ENCODE measurements at regions not wholly inside any gene's neighbourhood (a gene's known extent, or its start where the extent isn't known, plus 50 kb on each side); places are given as distances from the start of the nearest gene placed in this dataset.

- Histone ChIP-seq H3K36me3 (ENCODE audit: control insufficient read depth, insufficient read depth, low read length, severe bottlenecking) (no peaks in the 10 kb centered on the region), H3K27me3 (replicated peaks; ENCODE audit: control insufficient read depth, insufficient read depth, low read length) (peaks cover 65% of the 10 kb centered on the region), H3K4me3 (ENCODE audit: low read length) (no peak overlapping the region), H3K4me1 (ENCODE audit: control insufficient read depth, insufficient read depth, low read length) (no peaks in the 10 kb centered on the region), H3K9ac (ENCODE audit: low read length) (no peak overlapping the region), H3K9me3 (ENCODE audit: control insufficient read depth, low read length) (no peaks in the 10 kb centered on the region)
- DNase-seq (ENCODE audit: low read depth) = no peak
Observed at GRCh38 chr5:61612431-61612830, 280.4 kb downstream of the ZSWIM6 start.

- Histone ChIP-seq H3K4me1 (ENCODE audit: control insufficient read depth, insufficient read depth, low read length) (no peaks in the 10 kb centered on the region), H3K27me3 (replicated peaks; ENCODE audit: control insufficient read depth, insufficient read depth, low read length) (peaks cover 63% of the 10 kb centered on the region), H3K36me3 (ENCODE audit: control insufficient read depth, insufficient read depth, low read length, severe bottlenecking) (no peaks in the 10 kb centered on the region), H3K9ac (ENCODE audit: low read length) (no peak overlapping the region), H3K4me3 (ENCODE audit: low read length) (no peak overlapping the region), H3K9me3 (ENCODE audit: control insufficient read depth, low read length) (no peaks in the 10 kb centered on the region)
- no peak for DNase-seq (ENCODE audit: low read depth)
Observed at GRCh38 chr5:61613679-61614078, 281.6 kb downstream of the ZSWIM6 start.

GRCh38 chr5:61614606-61615005 is 282.5 kb downstream of the ZSWIM6 start:
- Histone ChIP-seq H3K4me3 (ENCODE audit: low read length) (no peak overlapping the region), H3K27me3 (replicated peaks; ENCODE audit: control insufficient read depth, insufficient read depth, low read length) (peaks cover 56% of the 10 kb centered on the region), H3K36me3 (ENCODE audit: control insufficient read depth, insufficient read depth, low read length, severe bottlenecking) (no peaks in the 10 kb centered on the region), H3K9ac (ENCODE audit: low read length) (no peak overlapping the region), H3K9me3 (ENCODE audit: control insufficient read depth, low read length) (no peaks in the 10 kb centered on the region), H3K4me1 (ENCODE audit: control insufficient read depth, insufficient read depth, low read length) (no peaks in the 10 kb centered on the region)
- DNase-seq (ENCODE audit: low read depth) = no peak

- no peaks in the 10 kb centered on the region for H3K36me3 ChIP-seq (ENCODE audit: control insufficient read depth, insufficient read depth, low read length, severe bottlenecking)
- no peak overlapping the region for H3K4me3 ChIP-seq (ENCODE audit: low read length)
- DNase-seq (ENCODE audit: low read depth) = no peak
- no peak overlapping the region for H3K9ac ChIP-seq (ENCODE audit: low read length)
- H3K9me3 ChIP-seq (ENCODE audit: control insufficient read depth, low read length) = no peaks in the 10 kb centered on the region
- H3K4me1 ChIP-seq (ENCODE audit: control insufficient read depth, insufficient read depth, low read length) = peaks cover 4% of the 10 kb centered on the region
- peaks cover 33% of the 10 kb centered on the region for H3K27me3 ChIP-seq (replicated peaks; ENCODE audit: control insufficient read depth, insufficient read depth, low read length)
Observed at GRCh38 chr5:61617039-61617438, 285.0 kb downstream of the ZSWIM6 start.

- Histone ChIP-seq H3K27me3 (replicated peaks; ENCODE audit: control insufficient read depth, insufficient read depth, low read length) (peaks cover 25% of the 10 kb centered on the region), H3K4me1 (ENCODE audit: control insufficient read depth, insufficient read depth, low read length) (peaks cover 4% of the 10 kb centered on the region), H3K36me3 (ENCODE audit: control insufficient read depth, insufficient read depth, low read length, severe bottlenecking) (no peaks in the 10 kb centered on the region), H3K9ac (ENCODE audit: low read length) (no peak overlapping the region), H3K9me3 (ENCODE audit: control insufficient read depth, low read length) (no peaks in the 10 kb centered on the region), H3K4me3 (ENCODE audit: low read length) (no peak overlapping the region)
- no peak for DNase-seq (ENCODE audit: low read depth)
Observed at GRCh38 chr5:61617995-61618525, 286.0 kb downstream of the ZSWIM6 start.

- Histone ChIP-seq H3K27me3 (replicated peaks; ENCODE audit: control insufficient read depth, insufficient read depth, low read length) (peaks cover 20% of the 10 kb centered on the region), H3K36me3 (ENCODE audit: control insufficient read depth, insufficient read depth, low read length, severe bottlenecking) (no peaks in the 10 kb centered on the region), H3K4me1 (ENCODE audit: control insufficient read depth, insufficient read depth, low read length) (peaks cover 4% of the 10 kb centered on the region), H3K9ac (ENCODE audit: low read length) (no peak overlapping the region), H3K4me3 (ENCODE audit: low read length) (no peak overlapping the region), H3K9me3 (ENCODE audit: control insufficient read depth, low read length) (no peaks in the 10 kb centered on the region)
- DNase-seq (ENCODE audit: low read depth) = no peak
Observed at GRCh38 chr5:61618577-61618976, 286.5 kb downstream of the ZSWIM6 start.

- Histone ChIP-seq H3K27me3 (replicated peaks; ENCODE audit: control insufficient read depth, insufficient read depth, low read length) (peaks cover 17% of the 10 kb centered on the region), H3K9ac (ENCODE audit: low read length) (no peak overlapping the region), H3K9me3 (ENCODE audit: control insufficient read depth, low read length) (no peaks in the 10 kb centered on the region), H3K36me3 (ENCODE audit: control insufficient read depth, insufficient read depth, low read length, severe bottlenecking) (no peaks in the 10 kb centered on the region), H3K4me1 (ENCODE audit: control insufficient read depth, insufficient read depth, low read length) (peaks cover 4% of the 10 kb centered on the region), H3K4me3 (ENCODE audit: low read length) (no peak overlapping the region)
- no peak for DNase-seq (ENCODE audit: low read depth)
Observed at GRCh38 chr5:61619289-61619688, 287.2 kb downstream of the ZSWIM6 start.

GRCh38 chr5:61619777-61620518 is 287.9 kb downstream of the ZSWIM6 start:
- Histone ChIP-seq H3K27me3 (replicated peaks; ENCODE audit: control insufficient read depth, insufficient read depth, low read length) (peaks cover 13% of the 10 kb centered on the region), H3K9ac (ENCODE audit: low read length) (no peak overlapping the region), H3K9me3 (ENCODE audit: control insufficient read depth, low read length) (no peaks in the 10 kb centered on the region), H3K36me3 (ENCODE audit: control insufficient read depth, insufficient read depth, low read length, severe bottlenecking) (no peaks in the 10 kb centered on the region), H3K4me1 (ENCODE audit: control insufficient read depth, insufficient read depth, low read length) (peaks cover 4% of the 10 kb centered on the region), H3K4me3 (ENCODE audit: low read length) (no peak overlapping the region)
- DNase-seq (ENCODE audit: low read depth) = no peak

- H3K4me1 ChIP-seq (ENCODE audit: control insufficient read depth, insufficient read depth, low read length) = peaks cover 4% of the 10 kb centered on the region
- DNase-seq (ENCODE audit: low read depth) = no peak
- H3K9me3 ChIP-seq (ENCODE audit: control insufficient read depth, low read length) = no peaks in the 10 kb centered on the region
Observed at GRCh38 chr5:61620699-61621182, 288.7 kb downstream of the ZSWIM6 start.

GRCh38 chr5:61621202-61621650 is 289.2 kb downstream of the ZSWIM6 start:
- Histone ChIP-seq H3K27me3 (replicated peaks; ENCODE audit: control insufficient read depth, insufficient read depth, low read length) (peaks cover 3% of the 10 kb centered on the region), H3K36me3 (ENCODE audit: control insufficient read depth, insufficient read depth, low read length, severe bottlenecking) (no peaks in the 10 kb centered on the region), H3K4me1 (ENCODE audit: control insufficient read depth, insufficient read depth, low read length) (peaks cover 4% of the 10 kb centered on the region), H3K9ac (ENCODE audit: low read length) (no peak overlapping the region), H3K4me3 (ENCODE audit: low read length) (no peak overlapping the region), H3K9me3 (ENCODE audit: control insufficient read depth, low read length) (no peaks in the 10 kb centered on the region)
- DNase-seq (ENCODE audit: low read depth) = no peak

More at GRCh38 chr5:61620699-61621182, 288.7 kb downstream of the ZSWIM6 start:
- H3K36me3 ChIP-seq (ENCODE audit: control insufficient read depth, insufficient read depth, low read length, severe bottlenecking) = no peaks in the 10 kb centered on the region
- H3K4me3 ChIP-seq (ENCODE audit: low read length) = no peak overlapping the region
- no peak overlapping the region for H3K9ac ChIP-seq (ENCODE audit: low read length)
- H3K27me3 ChIP-seq (replicated peaks; ENCODE audit: control insufficient read depth, insufficient read depth, low read length) = peaks cover 5% of the 10 kb centered on the region

GRCh38 chr5:61622156-61622555 is 290.1 kb downstream of the ZSWIM6 start:
- Histone ChIP-seq H3K4me1 (ENCODE audit: control insufficient read depth, insufficient read depth, low read length) (peaks cover 4% of the 10 kb centered on the region), H3K4me3 (ENCODE audit: low read length) (no peak overlapping the region), H3K27me3 (replicated peaks; ENCODE audit: control insufficient read depth, insufficient read depth, low read length) (peaks cover 3% of the 10 kb centered on the region), H3K9me3 (ENCODE audit: control insufficient read depth, low read length) (no peaks in the 10 kb centered on the region), H3K36me3 (ENCODE audit: control insufficient read depth, insufficient read depth, low read length, severe bottlenecking) (no peaks in the 10 kb centered on the region), H3K9ac (ENCODE audit: low read length) (no peak overlapping the region)
- no peak for DNase-seq (ENCODE audit: low read depth)

Measured in adipocyte (in vitro differentiated cells).